Loucy (cell line): ENCODE measurements at regions not wholly inside any gene's neighbourhood (a gene's known extent, or its start where the extent isn't known, plus 50 kb on each side); places are given as distances from the start of the nearest gene placed in this dataset.

Source experiments
- CTCF ChIP-seq: fragments of 200-600 bp; sonication (generic); conservative IDR thresholded peaks from 2 replicates; pipeline ENCODE4 v1.5.1; 2014; ENCODE audit warnings: mild to moderate bottlenecking, antibody characterized with exemption, low read length
- EZH2phosphoT487 ChIP-seq: fragments of 200-600 bp; IDR thresholded peaks from 2 replicates; pipeline ENCODE4 v1.6.1; 2018; ENCODE audit warnings: antibody characterized with exemption, mild to moderate bottlenecking, moderate library complexity, borderline replicate concordance

GRCh38 chr11:115894176-115894575 lies 390.0 kb upstream of the CADM1 start:
- no peak for TF ChIP-seq EZH2phosphoT487
- TF ChIP-seq CTCF = no peak
